ENCODE measurements at regions not wholly inside any gene's neighbourhood (a gene's known extent, or its start where the extent isn't known, plus 50 kb on each side); places are given as distances from the start of the nearest gene placed in this dataset.

DNA sequence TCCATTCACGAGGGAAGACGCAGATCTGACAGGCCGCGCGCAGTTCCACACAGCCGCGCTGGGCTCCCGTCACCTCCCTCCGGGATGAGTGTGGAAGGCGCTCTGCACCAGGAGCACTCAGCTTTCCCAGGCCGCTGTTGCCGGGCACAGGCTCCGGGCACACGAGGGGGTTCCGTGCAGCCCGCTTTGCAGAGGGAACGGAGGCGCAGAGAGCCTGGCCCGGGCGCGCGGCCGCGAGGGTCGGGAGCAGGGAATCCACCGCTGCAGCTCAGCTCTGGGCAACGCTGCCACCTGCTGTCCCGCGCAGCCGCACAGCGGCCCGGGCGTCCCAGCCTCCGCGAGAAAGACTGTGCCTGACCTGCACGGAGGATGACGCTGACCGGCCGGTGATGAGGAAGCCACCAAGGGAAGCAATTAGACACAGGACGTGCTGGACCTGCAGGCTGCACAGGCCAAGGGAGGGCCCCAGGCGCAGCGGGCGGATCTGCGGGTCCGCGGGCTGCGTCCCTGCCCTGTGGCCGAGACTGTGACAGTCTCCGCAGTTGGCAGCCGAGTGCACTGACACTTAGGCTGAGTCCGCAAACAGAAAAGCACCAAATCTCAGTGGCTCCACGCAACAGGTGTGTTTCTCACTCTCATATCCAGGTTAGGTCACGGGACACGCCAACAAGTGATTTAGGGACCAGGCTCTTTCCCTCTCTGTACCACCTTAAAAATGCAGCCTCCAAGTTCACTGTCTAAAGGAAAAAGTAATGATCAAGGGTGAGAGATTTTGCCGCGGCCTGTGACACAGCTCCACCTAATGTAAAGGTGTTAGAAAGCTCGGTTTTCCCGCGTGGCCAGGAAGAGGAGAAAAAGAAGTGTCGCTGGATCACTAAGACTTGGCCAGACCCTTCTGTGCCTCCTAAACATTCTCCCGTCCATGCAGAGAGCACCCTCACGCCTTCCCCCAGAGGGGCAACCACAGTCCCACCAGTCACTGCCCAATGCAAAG is 94.5 kb downstream of the SEC61G start (continued):
- TF ChIP-seq ZMAT3 (CRISPR knock-in tag; conservative IDR thresholded peaks at IDR 0.05) (no peak), PHF8 (CRISPR knock-in tag; IDR thresholded peaks at IDR 0.05) (peak; percentile 39), ZNF766 (CRISPR knock-in tag; IDR thresholded peaks at IDR 0.05; ENCODE audit: borderline replicate concordance) (no peak), MTF1 (CRISPR knock-in tag; IDR thresholded peaks at IDR 0.05) (no peak), KDM3A (CRISPR knock-in tag; IDR thresholded peaks at IDR 0.05; ENCODE audit: low read depth) (peak; percentile 34; the same call in 1 of the 2 replicates), SMYD3 (CRISPR knock-in tag; IDR thresholded peaks at IDR 0.05) (no peak), ZZZ3 (CRISPR knock-in tag; IDR thresholded peaks at IDR 0.05; ENCODE audit: borderline replicate concordance) (0 out of 2 replicates have a peak, but pooled peaks have one; percentile 31), ZNF546 (CRISPR knock-in tag; conservative IDR thresholded peaks at IDR 0.05) (0 out of 2 replicates have a peak, but pooled peaks have one; percentile 39), CEBPB (IDR thresholded peaks at IDR 0.05; ENCODE audit: borderline replicate concordance, low read depth, low read length) (peak; percentile 35; the same call in 1 of the 2 replicates), ZFP36L2 (CRISPR knock-in tag; IDR thresholded peaks at IDR 0.05) (no peak), ZNF260 (CRISPR knock-in tag; IDR thresholded peaks at IDR 0.05; ENCODE audit: borderline replicate concordance, low read depth) (no peak), CBX1 (IDR thresholded peaks at IDR 0.05; ENCODE audit: low read depth) (no peak), ZNF207 (IDR thresholded peaks at IDR 0.05; ENCODE audit: borderline replicate concordance) (no peak), TAF1 (CRISPR knock-in tag; IDR thresholded peaks at IDR 0.05) (no peak), ZNF709 (CRISPR knock-in tag; IDR thresholded peaks at IDR 0.05) (0 out of 2 replicates have a peak, but pooled peaks have one; percentile 35), CAMTA2 (CRISPR knock-in tag; IDR thresholded peaks at IDR 0.05; ENCODE audit: borderline replicate concordance) (peak; percentile 67; the same call in 1 of the 2 replicates), POGZ (CRISPR knock-in tag; IDR thresholded peaks at IDR 0.05) (peak; percentile 53; the same call in 1 of the 2 replicates), DNMT1 (CRISPR knock-in tag; IDR thresholded peaks at IDR 0.05) (0 out of 2 replicates have a peak, but pooled peaks have one; percentile 65)
- TF ChIP-seq, protein P1, sequence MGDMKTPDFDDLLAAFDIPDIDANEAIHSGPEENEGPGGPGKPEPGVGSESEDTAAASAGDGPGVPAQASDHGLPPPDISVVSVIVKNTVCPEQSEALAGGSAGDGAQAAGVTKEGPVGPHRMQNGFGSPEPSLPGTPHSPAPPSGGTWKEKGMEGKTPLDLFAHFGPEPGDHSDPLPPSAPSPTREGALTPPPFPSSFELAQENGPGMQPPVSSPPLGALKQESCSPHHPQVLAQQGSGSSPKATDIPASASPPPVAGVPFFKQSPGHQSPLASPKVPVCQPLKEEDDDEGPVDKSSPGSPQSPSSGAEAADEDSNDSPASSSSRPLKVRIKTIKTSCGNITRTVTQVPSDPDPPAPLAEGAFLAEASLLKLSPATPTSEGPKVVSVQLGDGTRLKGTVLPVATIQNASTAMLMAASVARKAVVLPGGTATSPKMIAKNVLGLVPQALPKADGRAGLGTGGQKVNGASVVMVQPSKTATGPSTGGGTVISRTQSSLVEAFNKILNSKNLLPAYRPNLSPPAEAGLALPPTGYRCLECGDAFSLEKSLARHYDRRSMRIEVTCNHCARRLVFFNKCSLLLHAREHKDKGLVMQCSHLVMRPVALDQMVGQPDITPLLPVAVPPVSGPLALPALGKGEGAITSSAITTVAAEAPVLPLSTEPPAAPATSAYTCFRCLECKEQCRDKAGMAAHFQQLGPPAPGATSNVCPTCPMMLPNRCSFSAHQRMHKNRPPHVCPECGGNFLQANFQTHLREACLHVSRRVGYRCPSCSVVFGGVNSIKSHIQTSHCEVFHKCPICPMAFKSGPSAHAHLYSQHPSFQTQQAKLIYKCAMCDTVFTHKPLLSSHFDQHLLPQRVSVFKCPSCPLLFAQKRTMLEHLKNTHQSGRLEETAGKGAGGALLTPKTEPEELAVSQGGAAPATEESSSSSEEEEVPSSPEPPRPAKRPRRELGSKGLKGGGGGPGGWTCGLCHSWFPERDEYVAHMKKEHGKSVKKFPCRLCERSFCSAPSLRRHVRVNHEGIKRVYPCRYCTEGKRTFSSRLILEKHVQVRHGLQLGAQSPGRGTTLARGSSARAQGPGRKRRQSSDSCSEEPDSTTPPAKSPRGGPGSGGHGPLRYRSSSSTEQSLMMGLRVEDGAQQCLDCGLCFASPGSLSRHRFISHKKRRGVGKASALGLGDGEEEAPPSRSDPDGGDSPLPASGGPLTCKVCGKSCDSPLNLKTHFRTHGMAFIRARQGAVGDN (CRISPR knock-in tag; IDR thresholded peaks at IDR 0.05): peak; percentile 61
- TF ChIP-seq, protein P2, sequence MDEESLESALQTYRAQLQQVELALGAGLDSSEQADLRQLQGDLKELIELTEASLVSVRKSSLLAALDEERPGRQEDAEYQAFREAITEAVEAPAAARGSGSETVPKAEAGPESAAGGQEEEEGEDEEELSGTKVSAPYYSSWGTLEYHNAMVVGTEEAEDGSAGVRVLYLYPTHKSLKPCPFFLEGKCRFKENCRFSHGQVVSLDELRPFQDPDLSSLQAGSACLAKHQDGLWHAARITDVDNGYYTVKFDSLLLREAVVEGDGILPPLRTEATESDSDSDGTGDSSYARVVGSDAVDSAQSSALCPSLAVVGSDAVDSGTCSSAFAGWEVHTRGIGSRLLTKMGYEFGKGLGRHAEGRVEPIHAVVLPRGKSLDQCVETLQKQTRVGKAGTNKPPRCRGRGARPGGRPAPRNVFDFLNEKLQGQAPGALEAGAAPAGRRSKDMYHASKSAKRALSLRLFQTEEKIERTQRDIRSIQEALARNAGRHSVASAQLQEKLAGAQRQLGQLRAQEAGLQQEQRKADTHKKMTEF (CRISPR knock-in tag; IDR thresholded peaks at IDR 0.05): 0 out of 2 replicates have a peak, but pooled peaks have one; percentile 39
- TF ChIP-seq, protein P3, sequence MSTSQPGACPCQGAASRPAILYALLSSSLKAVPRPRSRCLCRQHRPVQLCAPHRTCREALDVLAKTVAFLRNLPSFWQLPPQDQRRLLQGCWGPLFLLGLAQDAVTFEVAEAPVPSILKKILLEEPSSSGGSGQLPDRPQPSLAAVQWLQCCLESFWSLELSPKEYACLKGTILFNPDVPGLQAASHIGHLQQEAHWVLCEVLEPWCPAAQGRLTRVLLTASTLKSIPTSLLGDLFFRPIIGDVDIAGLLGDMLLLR (CRISPR knock-in tag; IDR thresholded peaks at IDR 0.05): peak; percentile 56; the same call in 1 of the 2 replicates
- TF ChIP-seq, protein P4, sequence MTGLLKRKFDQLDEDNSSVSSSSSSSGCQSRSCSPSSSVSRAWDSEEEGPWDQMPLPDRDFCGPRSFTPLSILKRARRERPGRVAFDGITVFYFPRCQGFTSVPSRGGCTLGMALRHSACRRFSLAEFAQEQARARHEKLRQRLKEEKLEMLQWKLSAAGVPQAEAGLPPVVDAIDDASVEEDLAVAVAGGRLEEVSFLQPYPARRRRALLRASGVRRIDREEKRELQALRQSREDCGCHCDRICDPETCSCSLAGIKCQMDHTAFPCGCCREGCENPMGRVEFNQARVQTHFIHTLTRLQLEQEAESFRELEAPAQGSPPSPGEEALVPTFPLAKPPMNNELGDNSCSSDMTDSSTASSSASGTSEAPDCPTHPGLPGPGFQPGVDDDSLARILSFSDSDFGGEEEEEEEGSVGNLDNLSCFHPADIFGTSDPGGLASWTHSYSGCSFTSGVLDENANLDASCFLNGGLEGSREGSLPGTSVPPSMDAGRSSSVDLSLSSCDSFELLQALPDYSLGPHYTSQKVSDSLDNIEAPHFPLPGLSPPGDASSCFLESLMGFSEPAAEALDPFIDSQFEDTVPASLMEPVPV (CRISPR knock-in tag; IDR thresholded peaks at IDR 0.05): 0 out of 2 replicates have a peak, but pooled peaks have one; percentile 35

Measured in HepG2 (cell line).